ENCODE measurements at regions not wholly inside any gene's neighbourhood (a gene's known extent, or its start where the extent isn't known, plus 50 kb on each side); places are given as distances from the start of the nearest gene placed in this dataset.

DNA sequence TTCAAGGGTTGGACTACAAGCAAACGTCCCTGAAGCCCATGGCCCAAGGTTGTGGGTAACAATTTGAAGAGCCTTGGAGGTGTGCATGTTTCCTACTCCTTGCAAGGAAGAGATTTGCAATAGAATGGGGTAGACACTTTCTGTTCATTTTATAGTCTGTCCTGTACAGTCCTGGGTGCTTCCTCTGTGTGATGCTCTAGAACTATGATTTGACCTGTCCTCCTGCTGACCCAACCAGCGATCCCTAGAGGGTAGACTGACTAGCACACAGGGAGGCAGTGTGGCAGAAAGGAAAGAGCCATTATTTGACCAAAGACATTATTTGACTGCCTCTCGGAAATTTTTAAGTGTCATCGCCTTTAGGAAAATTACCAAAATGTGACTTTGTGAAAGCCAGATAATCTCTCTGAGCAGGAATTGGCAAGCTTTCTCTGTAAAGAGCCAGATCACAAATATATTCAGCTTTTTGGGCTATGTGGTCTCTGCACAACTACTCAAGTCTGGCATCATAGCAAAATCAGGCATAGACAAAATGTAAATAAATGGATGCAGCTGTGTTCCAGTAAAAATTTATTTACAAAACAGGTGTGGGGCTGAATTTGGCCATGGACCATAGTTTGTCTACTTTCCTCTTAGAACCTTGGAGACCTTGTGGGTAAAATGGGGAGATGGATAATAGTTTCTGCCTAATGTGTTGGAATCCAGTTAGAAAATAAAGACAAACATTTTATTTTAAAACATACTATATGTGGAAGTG lies 106.8 kb downstream of the DMRT2 start:
- no peak for TF ChIP-seq CTCF (conservative IDR thresholded peaks at IDR 0.05 in 1 of 2, IDR thresholded peaks at IDR 0.05 in 1 of 2; ENCODE audit: low read depth in 1 of 2, low read length in 2 of 2)
- TF ChIP-seq EZH2 (IDR thresholded peaks at IDR 0.05; ENCODE audit: low read length, missing control alignments), result no peak

Data from fibroblast of lung (primary cell).